HG02763 (cell line): ENCODE measurements at regions not wholly inside any gene's neighbourhood (a gene's known extent, or its start where the extent isn't known, plus 50 kb on each side); places are given as distances from the start of the nearest gene placed in this dataset.
A peak's percentile ranks its signal among the peaks of the same experiment; 100 is the strongest.
"Not testable (repeated sequence)": the region's sequence is repeated elsewhere in the genome, so short reads cannot be mapped to it uniquely, and the experiment has no call there.

Experiments
- ATAC-seq: cut with Tn5 transposase; IDR thresholded peaks from one replicate; pipeline ENCODE4 v1.9.1; 2021; ENCODE audit warnings: mild to moderate bottlenecking, moderate library complexity; ENCODE audit not compliant: unreplicated experiment

DNA sequence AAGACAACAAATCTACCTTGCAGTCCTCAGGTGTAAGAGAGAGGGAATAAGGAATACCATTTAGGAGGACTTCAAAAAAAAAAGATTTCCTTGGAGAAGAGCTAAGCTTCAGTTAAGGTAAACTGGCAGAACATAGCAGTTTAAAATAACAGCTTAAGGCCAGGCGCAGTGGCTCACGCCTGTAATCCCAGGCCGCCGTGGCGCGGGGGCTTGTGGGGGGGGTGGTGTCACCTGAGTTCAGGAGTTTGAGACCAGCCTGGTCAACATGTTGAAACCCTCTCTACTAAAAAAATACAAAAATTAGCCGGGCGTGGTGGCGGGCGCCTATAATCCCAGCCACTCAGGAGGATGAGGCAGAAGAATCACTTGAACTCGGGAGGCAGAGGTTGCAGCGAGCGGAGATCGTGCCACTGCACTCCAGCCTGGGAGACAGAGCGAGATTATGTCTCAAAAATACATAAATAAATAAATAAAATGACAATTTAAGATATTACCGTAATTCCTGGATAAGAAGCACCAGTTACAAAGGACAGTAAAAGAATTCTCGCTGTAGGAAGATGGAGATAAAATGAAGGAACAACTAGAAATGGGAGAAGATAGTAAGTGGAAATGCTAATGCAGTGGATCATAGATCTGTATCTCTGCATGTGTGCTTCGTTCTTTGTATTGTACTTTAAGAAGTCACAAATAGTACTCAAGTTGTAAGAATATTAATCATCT, 1140.2 kb downstream of the NCAM2 start:
- ATAC-seq: no peak

DNA sequence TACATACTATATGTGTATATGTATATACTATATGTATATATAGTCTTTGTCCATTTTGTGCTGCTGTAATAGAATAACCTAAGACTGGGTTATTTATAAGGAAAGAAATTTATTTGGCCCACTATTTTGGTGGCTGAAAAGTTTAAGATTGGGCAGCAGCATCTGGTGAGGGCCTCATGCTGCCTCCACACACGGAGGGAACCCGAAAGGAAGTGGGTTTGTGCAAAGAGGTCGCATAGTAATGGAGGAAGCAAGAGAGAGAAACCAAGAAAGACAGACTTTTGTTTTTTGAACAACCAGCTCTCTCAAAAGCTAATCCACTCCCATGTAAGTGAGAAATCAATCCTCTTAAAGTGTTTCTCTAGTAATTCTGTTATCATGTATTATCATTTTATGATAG, 1147.3 kb downstream of the NCAM2 start:
- no peak for ATAC-seq

DNA sequence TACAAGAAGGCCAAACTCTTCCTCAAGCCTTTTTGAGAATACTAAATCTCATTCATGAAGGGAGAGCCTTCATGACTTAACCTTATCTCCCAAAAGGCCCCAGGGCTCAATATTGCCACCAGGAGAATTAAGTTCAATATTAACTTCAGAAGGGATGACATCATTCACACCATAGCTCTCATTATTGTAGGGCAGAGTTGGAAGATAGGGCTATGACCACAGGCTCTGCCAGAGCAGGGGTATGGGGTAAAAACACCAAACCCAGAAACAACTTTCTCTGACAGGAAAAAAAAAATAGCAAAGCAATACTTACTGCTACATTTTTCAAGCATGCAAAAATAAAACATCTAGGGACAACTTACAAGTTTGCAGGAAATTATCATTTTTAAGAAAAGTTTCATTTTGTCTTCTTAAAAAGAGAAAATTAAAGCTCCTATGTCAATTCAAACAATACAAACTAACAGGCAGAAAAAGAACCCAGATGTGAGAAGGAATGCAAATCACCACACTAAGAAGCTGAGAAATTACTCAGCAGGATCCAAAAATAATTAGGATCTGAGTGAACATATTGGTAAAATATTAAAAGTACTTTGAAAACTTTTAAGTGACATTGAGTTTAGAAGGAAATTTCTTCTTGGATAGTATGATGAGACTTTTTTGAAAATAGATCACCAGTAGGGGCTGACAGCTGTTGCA, 1156.5 kb downstream of the NCAM2 start:
- ATAC-seq: no peak

DNA sequence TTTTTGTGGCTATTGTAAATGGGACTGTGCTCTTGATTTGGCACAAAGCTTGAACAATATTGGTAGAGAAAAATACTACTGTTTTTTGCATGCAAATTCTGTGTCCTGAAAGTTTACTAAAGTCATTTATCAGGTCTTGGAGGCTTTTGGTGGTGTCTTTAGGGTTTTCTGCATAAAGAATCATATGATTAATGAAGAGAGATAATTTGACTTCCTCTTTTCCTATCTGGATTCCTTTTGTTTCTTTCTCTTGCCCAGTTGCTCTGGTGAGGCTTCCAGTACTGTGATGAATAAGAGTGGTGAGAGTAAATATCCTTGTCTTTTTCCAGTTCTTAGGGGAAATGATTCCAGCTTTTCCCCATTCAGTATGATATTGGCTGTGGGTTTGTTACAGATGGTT, 1166.7 kb downstream of the NCAM2 start:
- no peak for ATAC-seq

DNA sequence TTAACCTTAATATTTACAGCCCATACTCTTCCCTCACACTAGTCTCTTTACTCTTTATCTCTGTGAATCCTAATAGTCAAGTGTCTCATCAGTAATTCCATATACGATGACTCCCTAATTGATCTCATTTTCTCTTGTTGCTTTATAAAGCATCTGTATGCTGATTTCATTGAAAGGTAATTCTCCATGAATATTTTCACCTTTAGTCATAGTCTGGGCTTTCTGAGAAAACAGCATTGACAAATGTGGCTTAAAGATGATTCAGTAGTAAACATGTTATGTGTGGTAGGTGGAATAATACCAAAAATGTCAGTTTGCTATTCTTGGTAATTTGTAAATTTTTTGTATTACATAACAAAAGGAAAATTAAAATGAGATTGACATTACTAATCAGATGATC, 1176.5 kb downstream of the NCAM2 start:
- no peak for ATAC-seq

DNA sequence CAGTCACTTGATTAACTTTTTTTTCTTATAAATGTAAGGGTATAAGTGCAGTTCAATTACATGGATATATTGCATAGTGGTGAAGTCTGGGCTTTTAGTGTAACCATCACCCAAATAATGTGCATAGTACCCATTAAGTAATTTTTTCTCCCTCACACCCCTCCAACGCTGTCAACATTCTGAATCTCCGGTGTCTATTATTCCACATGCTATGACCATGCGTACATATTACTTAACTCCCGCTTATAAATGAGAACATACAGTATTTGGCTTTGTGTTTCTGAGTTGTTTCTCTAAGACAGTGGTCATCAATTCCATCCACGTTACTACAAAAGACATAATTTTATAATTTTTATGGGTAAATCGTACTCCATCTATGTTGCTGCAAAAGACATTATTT, 1191.1 kb downstream of the NCAM2 start:
- no peak for ATAC-seq

DNA sequence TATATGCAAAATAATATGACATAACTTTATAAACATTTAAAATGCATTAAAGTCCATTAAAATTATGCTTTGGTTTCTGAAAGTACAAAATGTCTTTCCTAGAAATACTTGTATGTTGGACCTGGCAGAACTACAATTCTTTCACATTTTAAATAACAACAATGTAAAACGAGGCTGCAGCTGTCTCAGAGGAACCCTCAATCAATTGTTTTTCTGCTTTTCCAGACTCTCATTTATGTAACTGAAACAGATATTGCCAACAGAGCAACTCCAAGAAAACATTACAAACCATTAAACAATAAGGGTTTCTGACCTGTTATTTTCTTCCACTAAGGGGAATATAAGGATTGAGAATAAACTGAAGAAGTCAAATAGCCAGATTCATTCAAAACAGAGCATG, 1193.4 kb downstream of the NCAM2 start:
- ATAC-seq: no peak

DNA sequence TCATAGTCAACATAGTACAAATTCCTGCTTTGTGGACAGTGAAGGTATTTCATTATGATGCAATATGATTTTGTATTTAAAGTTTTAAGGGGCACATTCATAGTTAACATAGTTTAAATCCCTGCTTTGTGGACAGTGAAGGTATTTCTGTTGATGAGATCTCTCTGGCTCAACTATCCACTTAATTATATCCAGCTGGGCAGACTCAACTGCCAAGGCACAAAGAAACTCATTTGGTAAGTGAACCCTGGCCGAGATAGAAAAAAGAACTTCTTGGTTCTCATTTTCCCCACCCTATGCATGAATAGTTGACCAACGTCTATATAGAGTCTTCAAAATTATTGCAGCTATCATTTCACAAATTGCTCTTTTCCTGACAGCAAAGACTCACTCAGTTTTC, 1194.6 kb downstream of the NCAM2 start:
- ATAC-seq: no peak

DNA sequence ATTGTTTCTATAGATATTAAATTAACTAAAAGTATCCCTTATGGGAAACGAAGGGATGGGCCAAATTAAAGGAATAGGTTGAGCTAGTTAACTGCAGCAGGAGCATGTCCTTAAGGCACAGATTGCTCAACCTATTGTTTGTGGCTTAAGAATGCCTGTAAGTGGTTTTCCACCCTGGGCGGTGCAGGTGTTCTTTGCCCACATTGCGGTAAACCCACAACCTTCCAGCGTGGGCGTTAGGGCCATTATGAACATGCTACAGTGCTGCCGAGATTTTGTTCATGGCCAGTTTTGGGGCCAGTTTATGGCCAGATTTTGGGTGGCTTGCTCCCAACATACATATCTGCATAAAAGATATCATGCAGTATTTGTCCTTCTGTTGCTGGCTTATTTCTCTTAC, 1196.8 kb downstream of the NCAM2 start:
- ATAC-seq: not testable (repeated sequence)

DNA sequence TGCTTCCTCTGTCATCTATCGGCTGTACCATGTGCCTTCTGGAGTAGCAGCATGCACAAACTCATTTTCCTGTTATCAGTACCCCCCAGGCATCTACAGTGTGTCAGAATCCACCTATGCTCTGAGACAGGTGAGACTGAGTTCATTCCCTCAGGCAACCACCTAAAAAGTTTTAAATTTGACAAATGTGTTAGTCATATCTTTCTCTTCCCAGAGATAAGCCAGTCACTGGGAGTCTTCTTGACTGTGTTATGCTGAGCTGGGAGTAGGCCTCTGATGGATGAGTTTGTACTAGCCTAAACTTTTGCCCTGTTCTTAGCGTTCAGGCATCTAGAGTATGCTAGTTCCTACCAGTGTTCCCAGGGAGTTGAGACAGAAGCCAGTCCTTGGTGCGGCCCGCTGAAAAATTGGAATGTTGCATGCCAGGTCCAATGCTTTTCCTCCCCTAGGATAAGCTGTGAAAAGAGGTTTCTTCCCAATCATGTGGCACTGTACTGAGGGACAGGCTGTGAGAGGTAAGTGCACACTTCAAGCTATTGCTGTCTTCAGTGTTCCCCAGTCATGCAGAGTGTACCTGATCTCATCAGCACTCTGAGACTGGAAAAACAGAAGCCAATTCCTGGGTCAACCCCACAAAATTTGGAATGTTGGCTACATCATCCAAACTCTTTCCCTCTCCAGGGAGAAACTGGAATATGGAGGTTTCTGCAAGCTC, 1202.3 kb downstream of the NCAM2 start:
- no peak for ATAC-seq

DNA sequence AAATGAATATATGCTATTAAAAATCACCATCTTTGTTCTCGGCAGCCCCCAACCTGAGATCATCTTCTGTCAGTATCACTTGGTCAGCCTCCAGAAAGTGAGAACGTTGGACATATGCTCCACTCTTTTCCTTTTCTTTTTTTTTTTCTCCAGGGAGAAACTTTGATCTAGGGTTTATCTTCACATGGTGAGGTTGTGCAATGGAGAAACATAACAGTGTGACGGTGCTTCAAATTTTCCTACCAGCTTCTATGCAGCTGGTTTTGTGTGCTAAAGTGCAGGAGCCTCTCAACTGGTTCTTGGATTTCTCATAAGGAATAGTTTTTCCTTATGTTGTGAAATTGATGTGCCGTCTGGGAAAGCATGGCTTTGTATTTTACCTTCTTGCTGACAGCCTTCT, 1202.9 kb downstream of the NCAM2 start:
- ATAC-seq: no peak

DNA sequence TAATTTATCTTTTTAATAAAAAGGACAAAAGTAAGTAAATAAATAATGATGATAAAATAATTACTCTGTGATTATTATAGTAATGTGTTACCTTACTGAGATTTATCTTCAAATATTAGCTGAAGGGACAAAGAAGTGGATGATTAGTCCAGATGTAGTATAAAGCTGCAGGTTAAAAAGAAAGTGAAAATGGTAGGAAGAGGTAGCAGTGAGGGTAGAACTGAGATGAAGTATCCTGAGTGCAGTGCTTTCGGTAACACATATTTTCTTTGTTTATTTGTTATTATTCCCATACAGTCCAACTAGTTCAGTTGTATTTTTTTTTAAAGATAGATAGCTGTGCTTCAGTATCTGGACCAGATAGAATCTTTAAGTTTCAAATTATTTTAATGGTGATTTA, 1203.5 kb downstream of the NCAM2 start:
- no peak for ATAC-seq

DNA sequence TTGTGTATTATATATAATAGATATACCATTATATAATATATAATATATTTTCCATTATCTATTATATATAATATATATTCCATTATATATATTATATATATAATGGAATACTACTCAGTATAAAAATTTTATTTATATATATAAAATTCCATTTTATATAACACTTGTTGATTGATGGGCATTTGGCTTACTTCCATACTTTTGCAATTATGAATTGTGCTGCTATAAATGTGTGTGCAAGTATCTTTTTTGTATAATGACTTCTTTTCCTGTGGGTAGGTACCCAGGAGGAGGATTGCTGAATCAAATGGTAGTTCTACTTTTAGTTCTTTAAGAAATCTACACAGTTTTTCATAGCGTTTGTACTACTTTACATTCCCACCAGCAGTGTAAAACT, 1211.1 kb downstream of the NCAM2 start:
- ATAC-seq: no peak

DNA sequence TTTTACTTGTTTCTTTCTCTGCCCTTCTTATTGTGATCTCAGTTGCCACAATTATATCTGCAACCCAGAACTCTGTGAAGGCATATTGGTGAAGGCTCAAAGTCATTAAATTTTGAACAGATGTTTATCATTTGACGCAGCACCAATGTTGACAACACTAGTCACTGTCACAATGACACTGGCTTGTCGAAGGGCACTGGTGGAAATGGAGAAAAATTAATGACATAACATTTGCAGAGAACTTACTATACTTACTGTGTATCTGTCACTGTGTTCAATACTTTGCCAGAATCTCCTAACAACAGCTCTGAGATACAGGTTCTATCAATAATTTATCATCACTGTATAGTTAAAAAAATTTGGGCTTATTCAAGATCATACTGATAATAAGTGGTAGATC, 1213.7 kb downstream of the NCAM2 start:
- no peak for ATAC-seq

DNA sequence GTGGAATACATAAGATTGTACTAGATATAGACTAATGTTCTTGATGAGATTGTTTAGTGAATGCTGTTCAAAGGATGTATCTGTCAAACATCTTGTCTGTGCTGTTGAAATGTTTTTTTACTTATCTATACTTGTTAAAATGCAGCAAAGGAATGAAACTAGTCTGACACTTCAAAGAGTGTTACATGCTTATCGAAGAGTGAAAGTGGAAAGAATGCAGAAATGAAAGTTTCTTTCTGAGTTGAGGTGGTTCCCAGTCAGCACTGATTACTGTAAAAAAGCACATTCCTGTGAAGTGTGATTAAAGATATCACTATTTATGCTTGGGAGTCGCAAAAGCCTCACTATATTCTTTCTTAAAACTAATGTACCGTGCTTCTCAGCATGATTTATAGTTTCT, 1225.2 kb downstream of the NCAM2 start:
- peak; percentile 72 for ATAC-seq

DNA sequence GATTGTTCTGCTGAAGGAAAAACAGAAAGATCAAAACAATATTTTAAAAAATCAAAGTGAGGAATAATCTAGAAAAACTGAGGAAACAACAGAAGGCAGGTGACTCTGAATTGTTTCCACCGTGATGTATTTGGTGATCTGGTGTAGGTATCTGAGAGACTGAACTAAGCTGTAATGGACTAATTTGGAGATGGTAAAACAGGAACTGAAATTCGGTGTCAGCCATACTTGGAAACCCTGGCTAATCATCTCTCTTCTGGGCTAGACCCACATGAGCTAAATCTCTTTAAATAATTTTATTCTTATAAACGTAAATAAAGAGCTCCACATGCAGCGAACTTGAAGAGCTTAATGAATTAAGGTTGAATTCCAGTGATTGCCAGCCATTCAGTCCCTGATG, 1226.1 kb downstream of the NCAM2 start:
- ATAC-seq: peak; percentile 71

DNA sequence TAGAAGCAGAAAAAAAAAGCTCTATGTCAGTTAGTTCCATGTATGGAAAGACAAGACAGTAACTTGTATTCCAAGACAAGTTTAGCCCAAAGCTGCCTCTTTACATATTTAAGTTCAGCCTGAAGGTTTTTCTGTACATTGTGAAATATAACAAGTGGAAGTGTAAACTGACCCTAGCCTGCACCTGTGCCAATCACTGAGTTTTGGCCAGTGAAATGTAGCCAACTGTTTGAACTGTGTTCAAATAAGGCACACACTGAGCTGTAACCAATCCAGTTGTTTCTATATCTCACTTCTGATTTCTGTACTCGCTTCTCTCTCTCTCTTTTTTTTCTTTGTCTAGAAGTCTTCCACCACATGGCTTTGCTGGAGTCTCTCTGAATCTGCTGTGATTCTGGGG, 1227.1 kb downstream of the NCAM2 start:
- no peak for ATAC-seq

DNA sequence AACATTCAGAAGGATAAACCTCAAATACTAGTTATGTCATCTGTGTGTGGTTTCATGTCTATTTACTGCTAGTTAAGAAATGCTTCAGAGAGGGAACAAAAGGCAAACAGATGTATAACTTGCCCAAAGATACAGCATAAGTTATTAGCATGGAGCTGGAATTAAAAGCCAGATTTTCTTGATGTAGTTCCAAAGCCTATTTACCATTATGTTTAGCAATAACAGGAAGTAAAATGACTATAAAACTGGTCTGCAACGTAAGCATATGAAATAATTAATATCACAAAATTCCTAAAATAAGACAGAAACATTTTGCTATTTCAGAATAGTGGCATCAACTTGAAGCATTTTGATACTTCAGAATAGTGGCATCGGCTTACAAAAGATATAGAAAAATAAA, 1232.8 kb downstream of the NCAM2 start:
- ATAC-seq: no peak

DNA sequence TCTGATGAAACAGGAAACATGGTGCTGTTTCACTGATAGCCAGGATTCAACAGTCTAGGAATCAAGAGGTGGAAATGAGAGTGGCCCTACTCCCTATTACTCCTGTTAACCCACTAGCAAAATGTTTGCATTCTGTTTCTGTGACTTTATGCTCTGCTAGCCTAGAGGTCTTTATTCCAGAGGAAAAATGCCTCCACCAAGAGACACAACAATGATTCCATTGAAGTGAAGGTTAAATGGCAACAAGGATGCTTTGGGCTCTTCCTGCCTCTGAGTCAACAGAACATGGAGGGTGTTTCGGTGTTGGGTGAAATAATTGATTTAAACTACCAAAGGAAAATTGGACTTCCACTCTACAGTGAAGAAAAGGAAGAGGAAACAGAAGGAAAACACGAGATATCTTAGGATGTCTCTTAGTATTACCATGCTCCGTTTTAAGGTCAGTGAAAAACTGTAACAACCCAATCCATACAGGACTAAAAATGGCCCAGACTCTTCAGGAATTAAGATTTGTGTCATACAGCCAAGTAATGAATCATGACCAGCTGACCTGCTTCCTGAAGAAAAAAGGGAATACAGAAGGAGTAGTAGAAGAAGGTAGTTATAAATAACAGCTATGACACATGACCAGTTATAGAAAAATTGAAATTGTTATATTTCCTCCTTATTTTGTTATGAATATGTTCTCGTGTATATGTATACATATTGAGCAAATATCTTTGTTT, 1237.8 kb downstream of the NCAM2 start:
- ATAC-seq: no peak

DNA sequence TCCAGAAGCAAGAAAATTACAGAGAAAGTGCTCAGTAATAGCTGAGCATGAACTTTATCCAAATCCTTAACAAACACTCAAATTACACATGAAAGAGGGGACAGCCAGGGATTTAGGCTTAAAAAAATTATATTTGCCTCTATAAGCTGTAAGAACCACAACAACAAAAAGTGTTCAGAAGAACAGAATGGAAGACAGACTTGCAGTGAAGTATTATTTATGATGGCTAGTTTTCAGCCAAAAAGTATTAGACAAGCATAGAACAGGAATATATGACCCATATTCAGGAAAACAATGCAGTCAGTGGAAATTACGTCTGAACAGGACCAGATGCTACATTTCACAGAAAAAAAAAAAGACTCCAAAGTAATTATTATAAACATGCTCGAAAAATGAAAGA, 1246.3 kb downstream of the NCAM2 start:
- ATAC-seq: no peak

DNA sequence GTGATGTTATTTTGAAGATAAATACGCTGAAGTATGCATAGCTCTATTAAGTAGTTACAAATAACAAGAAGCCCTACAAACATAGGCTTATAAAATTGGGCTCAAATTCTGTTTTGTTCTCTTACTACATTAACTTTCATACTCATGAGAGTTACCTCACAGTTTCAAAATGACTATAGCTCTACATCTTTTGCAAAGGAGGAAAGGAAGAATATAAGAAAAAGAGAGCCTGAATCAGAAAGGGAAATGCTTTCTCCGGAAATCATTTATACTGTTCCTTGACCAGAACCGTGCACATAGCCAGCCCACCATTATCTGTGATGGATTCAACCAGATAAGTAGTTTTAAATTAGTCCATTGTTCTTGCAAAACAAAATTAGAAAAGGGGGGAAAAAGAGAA, 1252.1 kb downstream of the NCAM2 start:
- no peak for ATAC-seq

DNA sequence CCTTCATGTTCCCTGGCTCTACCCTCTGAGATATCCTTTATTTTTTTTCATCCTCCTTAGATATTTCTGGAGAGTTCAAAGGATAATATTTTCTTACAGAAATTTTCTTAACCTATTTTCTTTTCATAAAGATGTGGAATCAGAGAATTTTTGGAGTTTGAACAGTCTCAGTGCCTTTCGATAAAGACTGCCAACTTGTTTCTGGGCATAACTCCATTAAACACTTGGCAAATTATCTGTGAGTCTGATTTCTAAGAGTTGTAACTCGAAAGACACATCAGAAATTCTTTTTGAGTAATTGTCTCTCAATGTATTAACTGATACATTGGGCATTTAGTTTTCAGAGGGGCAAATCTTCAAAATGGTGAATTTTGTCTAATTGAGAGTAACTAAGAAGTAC, 1255.6 kb downstream of the NCAM2 start:
- no peak for ATAC-seq
